Brain microvascular endothelial cell (primary cell): ENCODE measurements at regions not wholly inside any gene's neighbourhood (a gene's known extent, or its start where the extent isn't known, plus 50 kb on each side); places are given as distances from the start of the nearest gene placed in this dataset.
"Not testable (repeated sequence)": the region's sequence is repeated elsewhere in the genome, so short reads cannot be mapped to it uniquely, and the experiment has no call there.

Source experiments
- DNase-seq: peaks from one replicate; pipeline ENCODE4 v3.0.0-alpha.2; 2020
- H3K27ac ChIP-seq: fragments of 250-450 bp; sonication (Bioruptor Pico); 2 replicates; pipeline ENCODE4 v1.5.1; 2020; ENCODE audit warnings: mild to moderate bottlenecking, moderate library complexity
- H3K27me3 ChIP-seq: fragments of 250-450 bp; sonication (Bioruptor Pico); replicated peaks from 2 replicates; pipeline ENCODE4 v1.5.1; 2020; ENCODE audit warnings: mild to moderate bottlenecking
- H3K36me3 ChIP-seq: fragments of 250-450 bp; sonication (Bioruptor Pico); replicated peaks from 2 replicates; pipeline ENCODE4 v1.5.1; 2020; ENCODE audit warnings: mild to moderate bottlenecking
- H3K4me3 ChIP-seq: 2 replicates; pipeline ENCODE4 v1.5.1; 2011; ENCODE audit warnings: low read depth, mild to moderate bottlenecking, control low read depth, low read length, moderate library complexity
- CTCF ChIP-seq: IDR thresholded peaks from 2 replicates; pipeline ENCODE4 v1.5.1; 2011; ENCODE audit warnings: low read depth, mild to moderate bottlenecking, moderate library complexity, low read length, control low read depth, inconsistent platforms; ENCODE audit errors: missing control alignments
- in situ Hi-C: cut with HindIII; loops from 2 replicates; pipeline ENCODE4 v1.10.0; 2017; ENCODE audit warnings: low sequenced_read_pairs, low pct_ligation_motif_present

- TF ChIP-seq CTCF = no peak
- in situ Hi-C loops = no loop called here
- Histone ChIP-seq H3K36me3 (no peaks in the 10 kb centered on the region), H3K4me3 (no peak overlapping the region), H3K27ac (no peak overlapping the region), H3K27me3 (no peaks in the 10 kb centered on the region)
- no peak for DNase-seq
Observed at GRCh38 chr11:109658190-109658589, 236.2 kb downstream of the C11orf87 start.

GRCh38 chr11:109667719-109668118 is 245.7 kb downstream of the C11orf87 start:
- no peak overlapping the region for H3K27ac ChIP-seq
- in situ Hi-C loops = no loop called here
- no peaks in the 10 kb centered on the region for H3K27me3 ChIP-seq
- no peaks in the 10 kb centered on the region for H3K36me3 ChIP-seq
- no peak for TF ChIP-seq CTCF
- DNase-seq = no peak
- H3K4me3 ChIP-seq = no peak overlapping the region

GRCh38 chr11:109668973-109669634 is 247.1 kb downstream of the C11orf87 start:
- Histone ChIP-seq H3K36me3 (no peaks in the 10 kb centered on the region), H3K4me3 (no peak overlapping the region), H3K27ac (no peak overlapping the region), H3K27me3 (no peaks in the 10 kb centered on the region)
- DNase-seq = no peak
- TF ChIP-seq CTCF = no peak
- in situ Hi-C loops = no loop called here

GRCh38 chr11:109677231-109677630 is 255.2 kb downstream of the C11orf87 start:
- no peak overlapping the region for H3K4me3 ChIP-seq
- DNase-seq = no peak
- no peaks in the 10 kb centered on the region for H3K27me3 ChIP-seq
- no peak for TF ChIP-seq CTCF
- H3K27ac ChIP-seq = no peak overlapping the region
- no peaks in the 10 kb centered on the region for H3K36me3 ChIP-seq
- in situ Hi-C loops = no loop called here

GRCh38 chr11:109677876-109678275 is 255.9 kb downstream of the C11orf87 start:
- no peak for DNase-seq
- Histone ChIP-seq H3K36me3 (no peaks in the 10 kb centered on the region), H3K4me3 (no peak overlapping the region), H3K27me3 (no peaks in the 10 kb centered on the region), H3K27ac (no peak overlapping the region)
- in situ Hi-C loops = no loop called here
- TF ChIP-seq CTCF = no peak

GRCh38 chr11:109680127-109680526 is 258.1 kb downstream of the C11orf87 start:
- DNase-seq = peak; percentile 37
- Histone ChIP-seq H3K27ac (no peak overlapping the region), H3K36me3 (no peaks in the 10 kb centered on the region), H3K27me3 (no peaks in the 10 kb centered on the region), H3K4me3 (no peak overlapping the region)
- no peak for TF ChIP-seq CTCF
- in situ Hi-C loops = no loop called here

GRCh38 chr11:109682788-109683187 is 260.8 kb downstream of the C11orf87 start:
- in situ Hi-C loops = not testable (repeated sequence)

More at GRCh38 chr11:109682788-109683187, 260.8 kb downstream of the C11orf87 start:
- not testable (repeated sequence) for H3K36me3 ChIP-seq, DNase-seq, H3K27me3 ChIP-seq, H3K4me3 ChIP-seq, H3K27ac ChIP-seq
